Ureter (tissue), 1 donor: ENCODE measurements at regions not wholly inside any gene's neighbourhood (a gene's known extent, or its start where the extent isn't known, plus 50 kb on each side); places are given as distances from the start of the nearest gene placed in this dataset.

ENCODE experiments used
- DNase-seq: peaks from one replicate; pipeline ENCODE4 v3.0.0-alpha.2; 2020; ENCODE audit warnings: low spot score
- donor health status: DM: yes; HTN: yes; CAD: no.

DNA sequence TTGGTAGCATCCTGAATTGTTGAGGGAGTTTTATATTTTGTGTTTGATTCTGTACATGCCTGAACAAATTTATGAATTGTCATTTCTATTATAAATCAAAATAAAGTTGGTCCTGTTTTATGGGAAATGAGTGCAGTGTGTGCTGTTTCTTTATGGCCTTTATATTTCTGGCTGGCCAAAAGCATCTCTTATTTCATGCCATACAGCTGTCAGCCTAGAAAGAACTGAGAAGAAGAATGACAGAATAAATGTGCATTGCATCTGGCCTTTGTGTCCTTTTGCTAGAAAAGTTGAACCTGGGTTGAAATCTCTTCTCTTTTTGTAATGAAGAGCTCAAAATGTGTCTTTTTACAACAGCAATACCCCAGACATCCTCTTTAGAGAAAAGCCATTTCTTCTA is 474.7 kb upstream of the LRATD1 start:
- no peak for DNase-seq

DNA sequence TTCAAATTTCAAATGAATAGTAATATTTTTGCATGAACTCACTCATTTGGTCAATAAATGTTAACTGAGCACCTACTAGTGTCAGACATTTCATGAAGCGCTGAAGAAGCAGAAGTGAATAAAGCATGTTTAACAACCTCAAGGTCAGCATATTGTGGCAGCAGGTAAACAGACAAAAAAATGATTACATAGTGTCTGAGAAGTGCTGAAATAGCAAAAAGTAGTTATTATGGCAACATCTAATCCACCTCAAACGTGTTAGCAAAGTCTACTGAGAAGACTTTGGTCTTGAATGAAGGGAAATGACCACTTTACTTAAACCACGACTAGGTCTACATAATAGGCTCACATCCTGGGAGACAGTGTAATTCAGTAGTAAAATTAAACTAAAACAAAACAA is 452.2 kb upstream of the LRATD1 start:
- DNase-seq, result no peak

DNA sequence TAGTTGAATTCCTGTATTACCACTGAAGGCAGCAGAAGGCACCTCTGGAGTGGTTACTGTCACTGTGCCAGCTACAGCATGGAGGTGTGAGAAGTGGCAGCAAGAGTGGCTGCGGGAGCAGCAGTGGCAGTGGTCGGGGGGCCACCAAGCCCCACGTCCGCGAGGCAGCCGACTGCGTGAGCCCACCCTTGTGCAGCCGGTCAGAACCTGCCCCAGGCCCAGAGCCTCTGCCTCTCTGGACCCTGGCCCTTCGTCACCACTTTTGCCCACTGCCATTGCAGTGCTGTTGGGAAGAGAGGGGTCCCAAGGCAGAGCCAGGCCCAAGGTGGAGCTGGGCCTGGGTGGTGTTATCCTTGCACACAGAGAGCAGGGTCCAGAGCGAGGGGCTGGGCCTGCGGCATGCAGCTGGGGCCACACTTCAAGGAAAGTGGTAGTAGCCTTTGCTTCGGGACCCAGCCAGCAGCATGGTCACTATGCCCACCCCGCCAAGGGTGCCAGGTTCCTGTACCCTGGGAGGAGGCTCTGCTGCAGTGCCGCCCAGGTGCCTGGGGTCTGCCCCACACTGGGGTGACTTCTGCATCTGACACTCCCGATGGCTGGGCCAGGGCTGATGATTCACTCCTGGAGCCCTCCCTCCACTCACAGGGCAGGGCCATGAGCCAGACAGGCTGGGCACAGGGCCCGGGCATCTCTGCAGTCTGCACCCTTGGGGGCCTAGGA is 450.1 kb upstream of the LRATD1 start:
- DNase-seq, result no peak

DNA sequence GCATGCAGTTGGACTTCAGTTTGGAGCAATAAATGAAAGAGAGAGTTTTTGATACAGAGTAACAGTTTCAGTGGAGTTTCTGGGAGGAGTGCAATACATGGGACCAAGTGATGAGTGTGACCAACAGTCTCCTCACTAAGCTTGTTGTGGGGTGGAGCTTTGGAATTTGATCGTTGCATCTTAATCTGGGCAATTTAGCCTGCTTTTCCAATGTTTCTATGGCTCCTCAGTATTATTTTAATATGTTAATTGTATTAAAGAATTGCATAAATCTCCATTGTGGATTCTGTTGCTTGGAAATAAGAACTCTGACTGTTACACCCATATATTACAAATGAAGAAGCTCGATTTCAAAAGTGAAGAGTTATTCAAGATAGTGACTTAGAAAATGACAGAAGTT is 446.6 kb upstream of the LRATD1 start:
- DNase-seq, result no peak

GRCh38 chr2:14188446-14188845 is 444.1 kb upstream of the LRATD1 start:
- DNase-seq, result no peak

DNA sequence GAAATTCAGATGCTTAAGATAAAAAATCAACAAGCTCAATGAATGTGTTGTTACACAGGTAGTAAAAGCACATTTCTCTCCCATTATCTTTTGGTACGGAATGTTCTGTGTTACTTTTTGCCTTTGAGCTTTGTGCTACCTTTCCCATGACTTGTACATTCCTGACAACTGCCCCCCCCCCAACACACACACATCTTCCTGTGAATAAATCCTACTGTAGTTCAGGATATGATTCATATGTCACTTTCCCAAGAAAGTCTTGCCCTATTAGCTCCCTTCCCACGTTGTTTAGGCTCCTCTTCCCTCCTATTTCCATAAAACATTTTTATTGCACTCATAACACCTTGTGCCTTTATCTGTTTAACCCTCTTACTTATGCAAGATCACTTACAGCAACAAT is 442.6 kb upstream of the LRATD1 start:
- DNase-seq, result no peak

- no peak for DNase-seq
These were observed 438.3 kb upstream of the LRATD1 start for GRCh38 chr2:14194233-14194632.

DNA sequence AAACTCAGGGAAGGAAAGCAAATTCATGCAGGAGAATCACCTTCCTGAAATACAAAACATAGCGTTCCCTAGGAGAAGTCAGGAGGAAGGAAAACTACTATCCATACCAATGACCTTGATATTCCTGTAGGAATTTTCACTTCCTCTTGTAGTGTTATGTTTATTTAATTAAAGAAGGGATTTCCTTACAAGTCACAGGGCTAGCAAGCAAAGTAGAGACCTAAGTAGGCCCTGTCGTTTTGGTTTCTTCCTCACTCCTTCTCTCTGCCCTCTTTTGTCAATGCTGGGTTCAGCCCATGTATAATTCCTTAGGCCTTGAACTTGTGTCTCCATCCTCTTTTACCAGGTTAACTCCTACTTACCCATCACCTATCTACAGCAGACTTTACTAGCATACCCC is 435.2 kb upstream of the LRATD1 start:
- DNase-seq, result no peak

DNA sequence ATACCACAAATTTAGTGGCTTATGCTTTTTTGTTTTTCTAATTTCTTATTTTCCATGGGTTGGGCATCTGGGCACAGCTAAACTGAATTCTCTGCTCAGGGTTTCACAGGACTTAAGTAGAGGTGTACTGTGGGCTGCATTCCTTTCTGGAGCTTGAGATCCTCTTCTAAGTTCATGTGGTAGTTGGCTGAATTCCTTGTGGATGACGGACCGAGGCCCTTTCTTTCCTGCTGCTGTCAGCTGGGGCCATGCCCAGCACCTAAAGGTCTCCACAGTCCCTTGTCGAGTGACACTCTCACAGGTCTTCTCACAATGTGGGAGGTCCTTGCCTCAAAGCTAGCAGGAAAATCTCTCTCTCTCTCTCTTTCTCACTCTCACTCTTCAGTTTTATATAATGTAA is 433.5 kb upstream of the LRATD1 start:
- DNase-seq, result no peak

DNA sequence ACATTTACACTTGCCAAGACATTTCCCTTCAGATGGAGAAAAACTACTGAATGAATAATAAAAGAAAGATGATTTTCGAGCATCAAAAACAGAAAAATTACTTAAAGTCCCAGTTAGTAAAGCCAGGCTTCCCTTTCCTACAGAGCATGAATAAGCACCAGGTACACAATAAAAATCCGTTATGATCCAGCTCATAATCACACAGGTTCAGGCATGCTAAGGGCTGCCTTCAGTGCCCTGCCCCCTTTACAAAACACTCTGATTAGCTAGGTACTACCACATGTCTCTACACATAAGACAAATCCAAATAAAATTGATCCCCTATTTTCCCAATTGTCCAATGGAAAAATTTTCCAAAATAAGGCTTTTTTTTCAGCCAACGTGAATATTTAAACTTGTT is 413.2 kb upstream of the LRATD1 start:
- no peak for DNase-seq

GRCh38 chr2:14220101-14220500 is 412.4 kb upstream of the LRATD1 start:
- DNase-seq, result no peak

- DNase-seq, result no peak
These were observed 411.1 kb upstream of the LRATD1 start for GRCh38 chr2:14221466-14221865.

- DNase-seq, result no peak
These were observed 408.9 kb upstream of the LRATD1 start for GRCh38 chr2:14223576-14223975.

DNA sequence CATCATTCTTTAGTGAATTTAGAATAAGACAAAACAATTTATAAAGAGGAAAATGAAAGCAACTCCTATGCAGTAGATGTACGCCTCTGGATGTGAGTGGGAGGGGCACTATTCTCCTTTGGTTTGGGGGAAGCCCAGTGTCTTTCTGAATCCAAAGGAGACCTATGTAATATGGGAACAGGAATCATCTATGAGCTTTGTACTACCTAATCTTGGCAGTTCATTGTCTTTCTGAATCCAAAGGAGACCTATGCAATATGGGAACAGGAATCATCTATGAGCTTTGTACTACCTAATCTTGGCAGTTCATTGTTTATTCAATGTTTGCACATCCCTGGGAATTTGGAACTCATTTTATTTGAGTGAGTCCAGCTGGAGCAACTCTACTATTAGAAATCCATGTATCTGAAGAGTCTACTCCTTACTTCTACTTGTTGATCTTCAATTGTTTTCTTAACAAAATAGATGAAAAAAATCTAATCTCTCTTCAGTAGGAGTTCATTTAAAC is 401.1 kb upstream of the LRATD1 start:
- no peak for DNase-seq

GRCh38 chr2:14232217-14232616 is 400.3 kb upstream of the LRATD1 start:
- DNase-seq, result no peak

DNA sequence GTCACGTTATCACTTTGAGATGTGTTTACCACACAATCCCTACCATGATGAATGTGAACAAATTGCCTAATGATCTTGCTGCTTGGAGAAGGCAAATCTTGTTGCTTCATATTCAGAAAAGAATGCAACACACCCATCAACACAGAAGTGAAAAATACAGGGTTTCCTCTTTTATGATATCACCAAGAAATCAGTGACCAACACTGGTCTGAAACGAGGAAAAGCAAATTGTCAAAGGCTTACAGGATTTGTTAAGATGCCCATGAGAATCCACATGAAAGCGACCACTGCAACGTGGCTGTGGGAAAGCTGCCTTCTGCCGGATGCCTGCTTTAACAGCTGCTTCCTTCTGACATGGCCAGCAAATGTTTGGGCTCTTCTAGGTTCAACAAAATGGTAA is 397.6 kb upstream of the LRATD1 start:
- no peak for DNase-seq

GRCh38 chr2:14235667-14236066 is 396.9 kb upstream of the LRATD1 start:
- no peak for DNase-seq

DNA sequence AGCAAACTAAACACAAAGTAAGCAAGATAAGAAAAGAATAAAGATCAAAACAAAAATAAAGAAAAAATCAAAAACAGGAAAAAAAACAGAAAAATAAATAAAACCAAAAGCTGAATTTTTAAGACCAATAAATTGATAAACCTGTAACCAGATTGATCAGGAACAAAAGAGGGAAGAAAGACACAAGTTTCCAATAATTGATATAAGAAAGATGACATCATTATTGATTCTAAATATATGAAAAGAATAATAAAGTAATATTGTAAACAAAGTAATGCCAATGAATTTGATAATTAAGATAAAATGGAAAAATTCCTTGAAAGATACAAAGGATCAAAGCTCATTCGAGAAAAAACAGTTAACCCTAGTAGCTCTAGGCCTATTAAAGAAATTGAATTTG is 394.6 kb upstream of the LRATD1 start:
- DNase-seq, result no peak

DNA sequence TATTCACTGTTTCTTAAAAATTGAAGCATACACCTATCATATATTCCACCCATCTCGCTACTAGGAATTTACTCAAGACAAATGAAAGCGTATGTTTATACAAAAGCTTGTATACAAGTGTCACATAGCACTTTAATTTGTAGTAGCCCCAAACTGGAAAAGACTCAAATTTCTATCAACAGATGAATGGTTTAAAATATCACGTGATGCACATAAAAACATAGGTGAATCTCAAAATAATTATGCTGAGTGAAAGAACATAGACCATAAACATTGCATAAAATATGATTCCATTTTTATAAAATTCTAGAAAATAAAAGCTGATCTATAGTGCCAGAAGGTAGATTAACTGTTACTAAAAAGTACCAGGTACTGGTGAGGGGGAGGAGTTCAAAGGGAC is 392.9 kb upstream of the LRATD1 start:
- no peak for DNase-seq

DNA sequence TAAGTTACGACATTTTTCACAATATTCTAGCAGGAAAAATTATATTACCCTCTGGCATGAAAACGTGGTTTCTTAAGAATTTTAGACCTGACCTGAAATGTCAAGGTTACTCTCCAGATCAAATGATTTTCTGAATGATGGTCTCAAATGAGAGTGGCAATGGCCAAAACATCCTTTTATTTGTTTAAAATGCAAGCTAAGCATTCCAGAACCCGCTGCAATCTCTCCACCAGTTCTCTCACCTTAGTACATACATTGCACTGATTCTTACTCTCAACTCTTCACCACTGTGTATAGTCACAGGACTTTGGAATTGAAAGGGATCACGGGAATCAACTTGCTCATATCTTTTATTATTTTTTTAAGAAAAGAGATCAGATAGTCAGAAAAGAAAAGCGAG is 391.6 kb upstream of the LRATD1 start:
- no peak for DNase-seq

- no peak for DNase-seq
These were observed 386.6 kb upstream of the LRATD1 start for GRCh38 chr2:14245901-14246300.

DNA sequence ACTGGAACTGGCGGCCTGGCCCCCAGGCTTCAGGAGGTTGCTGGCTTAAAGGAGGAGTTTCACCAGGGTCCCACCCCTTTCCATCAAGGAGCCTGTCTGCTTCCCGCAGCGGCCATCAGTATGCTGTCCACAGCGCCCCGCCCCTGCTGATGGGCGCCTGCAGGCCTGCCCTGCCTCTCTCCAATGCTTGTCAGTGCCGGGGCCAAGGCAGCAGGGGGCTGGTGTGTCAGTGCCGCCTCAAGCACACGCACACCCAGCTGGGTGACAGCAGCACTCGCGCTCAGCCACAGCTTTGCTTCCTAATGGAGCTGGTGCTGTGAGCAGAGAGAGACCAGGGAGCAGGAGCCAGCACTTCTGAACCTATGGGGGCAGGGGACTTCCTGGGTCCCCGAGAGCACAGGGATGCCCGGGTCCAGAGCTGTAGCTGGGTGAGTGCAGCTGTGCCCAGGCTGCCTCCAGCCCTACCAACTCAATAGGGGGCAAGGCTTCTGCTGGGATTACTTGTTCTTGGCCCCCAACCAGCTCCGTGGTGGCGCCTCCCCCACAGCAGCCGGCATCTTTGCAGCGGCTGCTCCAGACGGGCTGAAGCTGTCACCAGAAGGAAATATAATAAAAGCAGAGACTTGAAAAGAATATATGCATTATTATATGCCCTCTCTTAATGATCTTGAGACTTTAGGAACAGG is 377.2 kb upstream of the LRATD1 start:
- no peak for DNase-seq

- no peak for DNase-seq
These were observed 375.6 kb upstream of the LRATD1 start for GRCh38 chr2:14256890-14257289.
